Astrocyte (in vitro differentiated cells and primary cell): ENCODE measurements at regions not wholly inside any gene's neighbourhood (a gene's known extent, or its start where the extent isn't known, plus 50 kb on each side); places are given as distances from the start of the nearest gene placed in this dataset.

Experiments used
- CTCF ChIP-seq: IDR thresholded peaks from 2 replicates; pipeline ENCODE4 v1.5.1; 2011; ENCODE audit warnings: low read depth, mild to moderate bottlenecking, inconsistent platforms, low read length, moderate library complexity; ENCODE audit not compliant: insufficient read depth
- EZH2 ChIP-seq: IDR thresholded peaks from 2 replicates; pipeline ENCODE4 v1.6.1; 2012; ENCODE audit warnings: mild to moderate bottlenecking, low read length, inconsistent platforms; ENCODE audit not compliant: insufficient read depth

- TF ChIP-seq CTCF: no peak
- no peak for TF ChIP-seq EZH2
Observed at GRCh38 chrY:17044723-17045122, 835.3 kb downstream of the CDY2B start.
